ENCODE measurements at regions not wholly inside any gene's neighbourhood (a gene's known extent, or its start where the extent isn't known, plus 50 kb on each side); places are given as distances from the start of the nearest gene placed in this dataset.
"Not testable (repeated sequence)": the region's sequence is repeated elsewhere in the genome, so short reads cannot be mapped to it uniquely, and the experiment has no call there.

GRCh38 chr20:29566901-29567635 lies 1690.4 kb upstream of the DEFB115 start:
- not testable (repeated sequence) for DNase-seq

- not testable (repeated sequence) for DNase-seq
Observed at GRCh38 chr20:29567671-29568070, 1689.8 kb upstream of the DEFB115 start.

- DNase-seq: not testable (repeated sequence)
Observed at GRCh38 chr20:29570126-29570525, 1687.3 kb upstream of the DEFB115 start.

DNA sequence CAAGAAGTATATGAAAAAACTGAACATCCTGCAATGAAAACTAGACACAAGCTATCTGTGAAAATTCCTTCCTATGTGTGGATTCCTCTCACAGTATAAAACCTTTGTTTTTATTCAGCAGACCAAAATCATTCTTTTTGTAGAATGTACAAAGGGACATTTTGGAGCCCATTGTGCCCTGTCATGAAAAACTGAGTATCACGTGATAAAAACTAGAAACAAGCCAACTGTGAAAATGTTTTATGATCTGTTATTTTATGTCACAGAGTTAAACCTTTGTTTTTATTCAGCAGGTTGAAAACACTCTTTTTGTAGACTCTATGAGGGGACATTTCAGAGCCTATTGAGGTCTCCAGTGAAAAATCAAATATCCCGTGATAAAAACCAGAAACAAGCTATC lies 1667.9 kb upstream of the DEFB115 start:
- not testable (repeated sequence) for DNase-seq

DNA sequence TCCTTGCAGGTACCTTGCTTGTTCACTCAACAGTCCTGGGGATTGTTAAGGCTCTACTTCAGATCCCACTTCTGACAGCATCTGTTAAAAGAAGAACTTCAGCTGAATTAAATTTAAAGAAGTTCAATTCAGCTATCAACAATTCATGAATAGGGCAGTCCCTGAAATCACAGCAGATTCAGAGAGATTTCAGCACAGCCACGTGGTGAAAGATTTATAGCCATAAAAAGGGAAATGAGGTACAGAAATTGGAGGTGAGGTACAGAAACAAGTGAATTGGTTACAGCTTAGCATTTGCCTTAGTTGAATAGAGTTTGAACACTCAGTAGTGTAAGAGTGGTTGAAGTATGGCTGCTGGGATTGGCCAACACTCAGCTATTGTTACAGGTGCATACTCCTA lies 1653.3 kb upstream of the DEFB115 start:
- DNase-seq: not testable (repeated sequence)

GRCh38 chr20:29606171-29606570 lies 1651.3 kb upstream of the DEFB115 start:
- DNase-seq: not testable (repeated sequence)

DNA sequence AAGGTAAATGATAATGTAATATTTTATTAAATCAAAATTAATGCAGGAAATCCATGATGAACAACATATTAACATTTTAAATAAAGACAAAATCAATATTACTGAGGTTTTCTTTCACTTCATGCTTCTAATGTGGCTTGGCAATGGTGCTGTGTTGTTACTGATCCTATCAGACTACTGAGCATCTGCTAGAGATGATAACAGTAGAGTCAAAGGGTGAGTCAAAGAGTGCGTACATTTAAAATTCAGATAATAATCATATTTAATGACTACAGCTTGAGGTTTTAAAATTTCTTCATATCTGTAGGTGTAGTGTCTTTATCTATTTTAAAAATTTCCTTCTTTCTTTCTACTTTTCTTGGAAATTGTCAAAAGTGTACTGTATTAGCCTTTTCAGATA lies 1628.1 kb upstream of the DEFB115 start:
- DNase-seq: not testable (repeated sequence)

All from EL (cell line).